NCI-H128 (cell line): ENCODE measurements at regions not wholly inside any gene's neighbourhood (a gene's known extent, or its start where the extent isn't known, plus 50 kb on each side); places are given as distances from the start of the nearest gene placed in this dataset.

ENCODE experiments used
- DNase-seq: peaks from one replicate; lab custom pipeline; 2025; ENCODE audit not compliant: unreplicated experiment; lab: John Stamatoyannopoulos, UW

DNA sequence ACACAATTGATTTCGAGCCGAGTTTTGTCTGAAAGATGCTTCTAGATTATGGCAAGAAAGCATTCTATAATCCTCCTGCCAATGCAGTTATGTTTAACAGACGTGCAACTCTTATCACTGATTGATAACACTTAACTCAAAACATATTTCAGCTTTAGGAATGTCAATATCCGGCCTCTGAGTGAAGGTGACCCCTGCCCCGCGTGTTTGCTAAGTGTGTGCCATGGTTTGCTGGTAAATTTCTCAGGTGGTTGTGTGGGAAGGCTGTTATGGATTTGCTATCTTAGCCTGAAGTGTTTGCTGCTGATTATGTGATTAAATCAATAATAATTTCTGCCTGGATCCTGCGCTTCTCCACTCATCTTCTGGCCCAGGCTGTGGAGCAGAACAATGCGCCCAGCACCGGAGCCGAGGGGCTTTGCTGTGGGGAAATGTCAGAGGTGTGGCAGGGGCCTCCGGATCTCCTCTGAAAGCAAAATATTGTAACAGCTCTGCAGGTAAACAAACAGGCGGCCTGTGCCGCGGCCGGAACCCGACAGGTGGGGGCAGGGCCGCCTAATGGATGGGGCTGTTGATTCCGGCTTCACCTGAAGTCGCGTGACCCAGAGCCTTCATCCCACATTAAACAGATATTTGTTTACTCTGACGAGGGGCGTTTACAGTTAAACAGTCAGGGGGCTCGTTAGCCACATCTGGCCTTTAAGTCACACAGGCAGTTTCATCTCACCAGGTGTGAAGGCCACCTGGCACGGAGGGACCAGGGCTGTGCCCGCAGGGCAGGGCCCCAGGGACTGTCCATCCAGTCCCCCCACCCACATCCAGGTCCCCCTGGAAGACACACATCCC lies 210.7 kb upstream of the SALL3 start:
- DNase-seq: peak; percentile 24

DNA sequence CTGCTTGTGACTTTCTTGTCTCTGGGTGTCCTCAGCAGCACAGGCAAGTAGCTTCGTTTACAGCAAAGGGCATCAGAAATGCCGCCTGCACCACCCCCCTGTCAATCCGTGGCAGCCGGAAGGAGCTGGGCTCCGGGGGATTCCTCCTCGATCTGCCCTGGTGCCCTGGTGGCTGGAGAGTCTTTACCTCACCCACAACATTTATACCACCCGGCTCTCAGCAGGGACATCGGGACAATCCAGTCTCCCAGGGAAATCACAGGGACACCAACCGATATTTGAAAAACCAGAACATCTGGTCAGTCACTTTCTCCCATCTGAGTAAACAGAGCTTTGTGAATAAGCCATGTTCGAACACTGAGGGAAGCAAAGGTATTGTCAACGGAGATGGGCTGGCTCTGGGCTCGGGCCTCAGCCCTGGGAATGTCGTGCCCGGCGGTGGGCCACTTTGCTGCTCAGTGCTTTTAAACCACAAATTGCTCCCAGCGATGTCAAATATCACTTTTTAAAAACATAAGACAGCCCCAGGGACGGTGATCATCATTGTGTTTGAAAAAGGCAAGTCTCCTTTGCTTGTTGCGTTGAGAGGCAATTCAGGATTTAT lies 210.0 kb upstream of the SALL3 start:
- peak; percentile 67 for DNase-seq

DNA sequence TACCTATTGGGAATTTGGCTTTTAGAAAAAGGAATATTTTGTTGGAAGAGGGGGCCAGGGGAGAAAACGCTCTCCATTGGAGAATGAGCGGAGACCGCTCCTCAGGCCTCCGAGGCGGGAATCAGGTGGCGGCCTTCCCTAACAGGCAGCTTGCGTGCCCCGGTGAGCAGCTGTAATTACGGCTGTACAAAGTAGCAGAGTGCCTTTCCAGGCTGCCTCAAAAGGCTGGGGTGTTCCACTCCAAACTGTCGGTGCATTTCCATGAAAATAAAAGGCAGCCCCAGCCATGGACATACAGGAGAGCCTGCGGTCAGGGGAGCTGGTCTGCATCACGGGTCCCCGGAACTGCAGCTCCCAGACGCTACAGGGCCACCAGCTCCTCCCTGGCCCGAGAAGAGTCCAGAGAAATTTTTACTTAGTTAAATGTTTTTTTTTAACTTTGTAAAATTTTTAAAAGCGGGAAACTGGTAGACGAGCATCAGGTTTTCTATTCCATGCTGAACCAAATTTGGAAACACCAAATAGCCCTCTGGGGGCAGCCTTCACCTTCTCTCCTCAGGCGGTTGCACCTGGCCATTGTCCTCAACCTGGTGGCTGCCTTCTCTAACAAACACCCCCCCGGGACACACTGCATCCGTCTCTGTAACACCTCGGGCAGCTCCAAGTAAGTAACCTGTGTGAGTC lies 209.3 kb upstream of the SALL3 start:
- peak; percentile 74 for DNase-seq

DNA sequence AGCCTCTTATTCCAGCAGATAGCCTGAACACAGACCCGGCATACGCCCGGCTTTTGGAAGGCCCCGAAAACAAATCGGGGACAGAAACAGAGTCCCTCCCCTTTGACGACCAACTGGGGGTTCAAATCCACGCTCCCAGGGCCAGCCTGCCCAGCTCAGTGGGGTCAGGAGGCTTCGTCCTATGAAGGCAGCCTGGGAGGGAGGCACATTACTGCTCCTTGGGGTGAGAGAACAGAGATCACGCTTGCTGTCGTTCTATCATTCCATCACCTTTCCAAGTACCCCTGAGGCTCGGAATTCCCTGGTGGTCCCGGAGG lies 208.8 kb upstream of the SALL3 start:
- DNase-seq: no peak

DNA sequence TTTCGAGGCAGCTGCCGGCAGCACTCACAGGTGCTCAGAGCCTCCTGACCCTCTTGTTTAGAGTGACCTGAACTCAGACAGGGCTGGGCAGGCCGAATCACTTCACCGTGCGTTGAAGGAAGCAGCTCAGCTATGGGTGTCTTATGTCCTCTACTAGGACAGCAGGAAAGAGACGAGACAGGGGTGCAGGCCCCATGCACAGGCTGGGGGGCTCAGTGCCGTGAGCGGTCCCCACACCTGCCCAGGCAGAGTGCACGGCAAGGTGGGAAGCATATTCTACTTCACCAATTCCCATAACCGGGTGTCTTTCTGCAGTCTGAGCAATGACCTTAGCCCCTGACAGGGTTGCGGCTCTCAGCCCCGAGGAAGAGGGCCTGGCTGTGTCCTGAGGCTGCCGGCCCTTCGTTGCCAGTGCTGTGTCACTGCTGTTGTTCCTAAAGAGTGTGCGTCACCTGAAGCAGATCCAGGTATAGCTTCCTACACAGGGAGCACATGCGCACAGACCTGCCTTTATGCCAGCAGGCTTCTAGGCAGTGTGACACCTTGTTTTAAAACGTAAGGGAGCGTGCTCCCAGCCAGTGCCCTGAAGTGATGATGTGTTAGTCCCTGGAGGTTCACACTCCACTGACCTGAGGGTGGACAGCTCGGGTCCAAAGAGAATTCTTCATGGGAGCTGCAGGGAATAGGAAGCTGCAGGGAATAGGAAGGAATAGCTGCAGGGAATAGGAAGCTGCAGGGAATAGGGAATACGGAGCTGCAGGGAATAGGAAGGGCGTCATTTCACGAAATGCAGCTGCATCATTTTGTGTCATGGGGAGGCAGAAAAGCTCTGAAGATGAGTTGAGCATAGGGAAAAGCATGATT lies 207.9 kb upstream of the SALL3 start:
- DNase-seq: no peak

DNA sequence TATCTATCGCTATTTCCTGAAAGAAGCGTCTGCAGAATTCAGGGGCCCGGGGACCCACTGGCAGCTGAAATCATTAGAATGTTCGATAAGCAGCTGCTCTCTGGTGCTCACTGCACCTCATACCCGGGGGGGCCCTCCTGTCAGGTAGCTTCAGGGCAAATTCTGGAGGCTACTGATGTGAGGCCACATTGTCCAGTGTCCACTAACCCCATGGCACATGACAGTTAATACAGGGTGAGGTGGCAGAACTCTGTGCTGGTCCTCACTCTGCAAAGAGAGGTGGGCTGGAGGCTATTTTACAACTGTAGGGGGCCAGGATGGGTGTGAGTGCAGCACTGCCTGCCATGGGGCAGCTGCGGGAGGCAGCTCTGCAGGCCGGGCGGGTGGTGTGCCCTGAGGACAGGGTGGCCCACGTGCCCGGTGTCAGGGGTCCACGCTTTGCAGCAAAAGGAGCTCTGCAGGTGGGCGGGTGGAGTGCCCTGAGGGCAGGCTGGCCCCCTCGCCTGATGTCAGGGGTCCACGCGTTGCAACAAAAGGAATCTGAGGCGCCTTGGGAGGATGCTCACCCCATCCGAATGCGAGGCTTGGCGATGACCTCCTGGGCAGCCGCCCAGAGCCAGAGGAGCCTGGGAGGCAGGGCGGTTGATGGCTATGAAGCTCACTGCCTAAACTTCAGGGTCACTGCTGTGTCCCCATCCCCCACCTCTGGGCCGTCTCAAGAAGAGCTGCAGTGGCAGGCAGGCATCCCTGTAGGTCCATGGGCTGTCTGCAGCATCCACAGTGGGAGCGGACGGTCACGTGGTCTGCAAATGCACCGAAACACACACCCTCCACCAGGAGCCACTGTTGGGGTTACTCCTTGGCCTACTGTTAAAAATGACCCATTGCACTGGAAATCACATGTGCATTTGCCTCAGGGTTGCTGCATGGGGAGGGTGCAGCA lies 207.0 kb upstream of the SALL3 start:
- DNase-seq: no peak

DNA sequence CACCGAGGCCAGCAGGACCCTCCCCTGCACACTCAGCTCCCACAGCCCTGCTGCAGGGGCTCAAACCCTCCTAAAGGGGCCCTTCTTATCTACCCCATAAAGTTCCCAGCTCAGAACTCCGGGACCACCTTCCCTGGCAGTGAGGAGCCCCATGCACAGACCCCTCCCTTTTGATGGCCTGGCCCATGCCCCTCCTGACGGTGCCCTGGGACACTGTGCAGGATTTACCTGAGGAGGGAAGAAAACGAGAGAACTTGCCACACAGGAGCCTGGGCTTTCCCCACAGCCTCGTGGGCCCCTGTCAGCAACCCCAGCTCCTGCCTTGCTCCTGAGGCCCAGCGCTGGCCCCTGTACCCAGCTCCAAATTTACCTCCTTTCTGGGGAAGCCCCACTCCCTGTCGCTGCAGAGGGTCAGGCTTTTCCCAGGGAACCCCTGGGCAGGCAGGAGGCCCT lies 206.3 kb upstream of the SALL3 start:
- DNase-seq: no peak

DNA sequence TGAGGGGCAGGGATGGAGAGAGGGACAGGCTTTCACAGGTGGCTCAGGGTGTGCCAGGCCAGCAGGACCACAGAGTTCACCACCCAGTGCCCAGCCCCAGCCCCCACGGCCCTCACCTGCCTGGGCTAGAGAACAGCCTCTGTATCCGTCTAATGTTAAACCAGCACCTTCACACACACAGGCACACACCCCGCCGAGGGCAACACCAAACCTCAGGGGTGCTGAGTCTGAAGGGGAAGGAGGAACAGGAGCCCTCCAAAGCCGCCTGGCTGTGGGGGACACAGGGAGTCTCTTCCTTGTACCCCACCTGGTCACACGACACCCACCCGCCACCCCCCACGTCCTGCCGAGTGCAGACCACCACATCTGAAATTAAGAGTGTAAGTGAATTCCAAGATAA lies 205.8 kb upstream of the SALL3 start:
- DNase-seq: no peak

DNA sequence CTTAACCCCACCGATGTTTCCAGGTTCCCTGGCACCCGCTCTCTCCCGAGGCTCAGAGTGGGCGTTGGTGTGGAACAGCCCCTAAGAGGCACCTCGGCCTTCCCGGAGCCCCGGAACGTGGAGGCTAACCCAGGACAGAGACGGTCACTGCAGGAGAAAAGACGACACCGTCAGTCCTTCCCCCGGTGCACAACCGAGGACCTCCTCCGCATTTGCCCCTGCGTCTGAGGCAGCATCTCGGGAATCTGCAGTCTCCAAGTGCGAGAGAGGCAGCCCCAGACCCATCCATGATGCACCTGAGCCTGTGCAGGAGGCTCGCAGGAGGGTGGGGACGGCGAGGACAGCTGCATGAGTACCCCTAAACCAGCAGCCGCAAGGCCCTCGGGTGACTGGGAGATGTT lies 204.9 kb upstream of the SALL3 start:
- DNase-seq: no peak

DNA sequence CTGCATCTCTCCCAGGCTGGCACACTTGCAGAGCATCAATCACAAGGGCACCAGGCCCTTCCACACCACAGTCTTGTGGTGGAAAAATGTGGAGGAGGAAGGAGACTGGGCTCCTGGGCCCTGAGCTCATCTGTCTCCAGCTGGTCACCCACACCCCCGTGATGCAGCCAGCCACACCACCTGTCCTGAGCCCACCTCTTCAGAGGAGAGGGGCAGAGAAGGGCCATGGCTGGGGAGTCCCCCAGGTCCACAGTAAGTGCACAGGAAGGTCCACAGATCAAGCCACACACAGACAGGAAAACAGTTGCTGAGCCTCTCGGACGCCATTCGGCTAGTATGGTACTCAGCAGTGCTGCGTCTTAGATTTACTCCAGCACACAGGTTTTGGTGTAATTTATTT lies 203.5 kb upstream of the SALL3 start:
- DNase-seq: no peak

DNA sequence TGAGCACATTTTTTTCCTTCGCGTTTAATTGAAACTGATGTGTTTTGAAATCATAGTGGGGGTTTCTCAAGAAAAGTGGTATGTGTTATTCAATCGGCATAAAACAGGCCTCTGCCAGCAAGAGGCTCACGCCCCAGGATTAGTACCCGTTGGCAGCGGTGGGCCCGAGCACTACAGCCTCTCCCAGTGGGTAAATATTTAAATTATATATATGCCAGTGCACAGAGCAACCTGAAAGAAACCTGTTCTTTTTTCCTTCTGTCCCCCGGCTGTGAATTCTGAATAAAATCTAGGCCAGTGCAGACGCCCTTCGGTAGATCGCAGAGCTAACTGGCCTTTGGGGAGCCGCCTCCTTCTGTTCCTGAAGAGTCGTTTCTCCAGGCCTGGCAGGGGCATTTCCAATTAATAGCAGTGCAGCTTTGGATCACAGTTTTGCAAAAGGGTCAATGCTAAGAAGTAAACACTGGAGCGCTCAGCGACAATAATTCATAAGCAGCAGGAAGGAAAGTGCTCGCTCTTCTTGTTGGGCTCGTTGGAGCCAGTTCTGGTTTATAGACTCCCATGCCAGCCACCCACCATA lies 202.8 kb upstream of the SALL3 start:
- DNase-seq: no peak

DNA sequence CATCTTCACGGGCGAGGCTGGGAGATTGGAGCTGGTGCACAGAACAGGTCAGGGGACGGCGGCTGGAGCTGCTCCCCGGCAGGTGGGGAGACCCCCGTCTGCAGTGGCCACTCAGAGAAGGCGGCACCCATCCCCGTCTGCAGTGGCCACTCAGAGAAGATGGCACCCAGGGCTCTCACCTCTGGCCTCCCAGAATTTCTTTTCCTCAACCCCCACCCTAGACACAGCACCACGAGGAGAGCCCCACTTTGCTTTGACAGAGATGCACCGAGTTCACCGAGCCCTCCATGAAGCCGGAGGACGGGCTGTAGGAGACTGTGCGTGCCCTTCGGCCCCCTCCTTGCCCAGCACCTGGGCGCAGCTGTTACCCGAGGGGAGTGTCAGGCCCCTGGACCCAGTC lies 201.6 kb upstream of the SALL3 start:
- no peak for DNase-seq

DNA sequence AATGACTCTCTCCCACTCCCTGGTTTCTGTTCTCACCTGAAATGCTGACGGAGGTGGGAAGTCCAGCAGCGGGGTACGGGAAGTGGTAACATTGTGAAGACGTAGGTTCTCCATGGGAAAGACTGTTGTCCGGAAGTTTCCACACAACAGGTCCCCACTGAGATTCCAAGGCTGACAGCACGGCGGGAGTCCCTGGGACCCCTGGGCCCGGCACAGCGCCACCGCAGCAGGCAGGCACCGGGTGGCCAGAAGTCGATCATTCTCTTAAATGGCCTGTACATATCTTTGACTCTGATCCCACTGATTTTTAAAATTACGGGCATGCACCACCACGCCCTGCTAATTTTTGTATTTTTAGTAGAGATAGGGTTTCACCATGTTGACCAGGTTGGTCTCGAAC lies 201.0 kb upstream of the SALL3 start:
- DNase-seq: no peak

DNA sequence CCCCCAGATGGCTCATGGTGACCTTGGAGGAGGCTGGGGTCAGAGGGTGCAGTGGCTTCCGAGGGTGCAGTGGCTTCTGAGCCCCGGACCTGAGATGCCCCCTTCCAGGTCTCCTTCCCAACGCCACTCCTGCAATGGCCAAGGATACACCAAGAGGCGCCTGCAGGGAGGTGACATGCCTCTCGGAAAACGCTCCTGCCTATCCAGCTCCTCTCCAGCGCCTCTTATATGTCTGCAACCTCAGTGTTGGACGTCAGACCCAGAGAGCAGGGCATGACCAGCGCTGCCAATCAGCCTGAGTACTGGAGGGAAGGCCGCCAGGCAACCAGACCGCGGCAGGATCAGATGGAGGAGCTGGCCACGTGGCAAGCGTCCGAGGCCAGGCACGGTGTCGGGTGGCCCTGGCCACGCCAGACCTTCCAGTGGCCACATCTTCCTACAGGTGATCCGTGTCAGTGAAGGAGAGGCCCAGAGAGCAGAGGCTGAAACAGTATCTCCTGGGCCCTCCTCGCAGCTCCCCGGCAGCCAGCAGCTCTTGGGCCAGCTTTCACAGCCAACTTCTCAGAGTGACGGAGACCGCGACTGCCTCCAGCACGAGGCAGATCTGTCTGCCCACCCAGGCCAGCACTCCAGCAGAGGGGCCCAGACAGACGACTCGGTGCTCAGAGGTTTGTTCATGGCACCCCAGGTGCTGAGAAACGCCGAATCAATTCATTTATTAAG lies 199.5 kb upstream of the SALL3 start:
- no peak for DNase-seq

DNA sequence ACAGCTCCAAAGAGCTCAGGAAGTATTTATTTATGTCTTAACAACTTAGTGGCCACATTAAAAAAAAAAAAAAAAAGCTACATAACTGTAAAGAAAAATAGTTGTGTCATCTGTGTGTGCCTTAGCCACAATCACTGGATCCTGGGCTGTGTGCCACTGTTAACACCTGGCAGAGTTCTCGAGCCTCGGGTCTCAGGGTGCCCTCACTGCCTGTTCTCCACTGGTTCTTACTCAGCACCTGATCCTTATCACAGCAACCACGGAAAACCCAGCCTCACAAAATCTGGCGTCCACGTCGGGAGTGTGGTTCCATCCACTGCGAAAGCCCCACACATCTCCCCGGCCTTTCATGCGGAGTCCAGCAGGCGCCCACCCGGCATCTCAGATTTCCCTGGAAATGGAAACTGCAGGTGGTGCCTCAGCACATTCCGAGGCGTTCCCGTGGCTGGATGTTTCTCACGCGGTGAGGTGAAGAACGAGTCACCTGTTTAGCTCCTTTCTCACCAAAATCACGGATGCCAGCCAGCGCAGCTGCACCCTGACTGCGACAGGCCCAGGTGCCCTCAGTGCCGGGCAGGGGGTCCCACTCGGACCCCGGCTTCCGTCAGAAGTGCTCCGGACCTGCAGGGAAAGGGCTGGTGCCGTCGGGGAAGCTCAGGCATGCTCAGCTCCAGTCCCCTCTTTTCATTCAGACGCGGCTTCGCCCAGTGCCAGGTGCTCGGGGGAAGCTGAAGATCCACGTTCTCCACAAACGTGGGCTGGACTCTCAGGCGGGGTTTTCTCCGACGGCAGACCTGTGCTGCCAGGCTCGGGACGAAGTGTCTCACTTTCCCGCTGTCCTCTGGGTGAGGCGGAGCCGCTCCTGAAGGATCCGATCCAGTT lies 198.7 kb upstream of the SALL3 start:
- no peak for DNase-seq

DNA sequence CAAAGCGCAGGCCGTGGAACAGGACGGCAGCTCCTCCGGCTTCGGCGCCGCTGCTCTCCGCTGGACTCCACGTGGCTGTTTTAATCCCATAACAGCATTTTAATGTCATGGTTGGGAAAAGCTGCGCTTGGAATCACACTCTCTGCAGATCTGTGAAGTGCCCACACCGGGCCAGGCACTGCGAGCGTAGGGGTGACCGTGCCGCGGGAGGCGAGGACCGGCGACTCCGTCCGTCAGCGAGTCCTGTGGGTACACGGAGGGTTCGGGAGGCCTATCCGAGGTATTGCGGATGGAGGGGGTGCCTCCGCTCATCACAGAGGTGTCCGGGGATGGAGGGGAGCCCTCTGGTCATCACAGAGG lies 198.0 kb upstream of the SALL3 start:
- no peak for DNase-seq

DNA sequence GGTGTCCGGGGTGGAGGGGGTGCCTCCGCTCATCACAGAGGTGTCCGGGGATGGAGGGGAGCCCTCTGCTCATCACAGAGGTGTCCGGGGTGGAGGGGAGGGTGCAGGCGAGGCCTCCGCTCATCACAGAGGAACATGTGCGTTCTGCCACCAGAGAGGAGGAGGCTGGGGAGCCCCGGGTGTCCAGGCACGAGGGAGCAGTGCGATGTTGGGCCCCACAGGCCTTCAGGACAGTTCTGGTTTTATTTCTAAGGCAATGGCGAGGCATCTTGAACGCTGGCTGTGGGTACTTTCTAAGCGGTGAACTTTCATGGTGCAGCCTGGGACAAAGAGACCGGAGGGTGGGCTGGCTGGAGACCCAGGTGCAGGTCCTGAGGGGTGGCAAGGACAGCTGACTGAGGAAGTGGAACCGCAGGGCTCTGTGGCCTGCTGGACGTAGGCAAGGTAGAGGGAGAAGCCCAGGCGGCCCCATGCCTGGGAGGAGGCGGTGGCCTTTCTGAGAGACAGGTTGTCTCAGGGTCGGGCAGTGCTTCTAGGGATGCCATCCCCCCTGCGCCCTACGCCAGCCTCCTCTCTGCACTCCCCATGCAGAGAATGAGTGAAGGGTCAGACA lies 196.6 kb upstream of the SALL3 start:
- DNase-seq: no peak

DNA sequence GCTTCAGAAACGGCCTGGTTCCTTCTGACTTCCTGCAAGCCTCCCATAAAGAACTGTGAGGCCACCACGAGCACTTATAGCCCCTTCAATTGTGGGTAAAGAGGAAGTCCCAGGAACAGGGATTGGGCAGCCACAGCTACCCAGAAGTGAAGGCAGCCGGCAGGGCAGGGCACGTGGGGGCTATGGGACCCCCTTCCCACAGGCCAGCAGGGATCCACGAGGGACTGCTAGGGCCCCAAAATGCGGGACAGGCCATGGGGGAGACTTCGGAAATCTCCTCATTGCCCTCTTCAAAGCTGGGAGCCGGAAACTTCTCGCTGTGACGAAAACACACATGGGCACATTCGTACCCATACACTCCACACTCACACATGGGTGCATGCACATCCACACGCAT lies 196.1 kb upstream of the SALL3 start:
- DNase-seq: no peak
